GM18858 (cell line): ENCODE measurements at regions not wholly inside any gene's neighbourhood (a gene's known extent, or its start where the extent isn't known, plus 50 kb on each side); places are given as distances from the start of the nearest gene placed in this dataset.
"Not testable (repeated sequence)": the region's sequence is repeated elsewhere in the genome, so short reads cannot be mapped to it uniquely, and the experiment has no call there.

Experiments used
- ATAC-seq: cut with Tn5 transposase; IDR thresholded peaks from one replicate; pipeline ENCODE4 v1.9.1; 2021; ENCODE audit not compliant: unreplicated experiment

- ATAC-seq: no peak
Measured at GRCh38 chr12:124126950-124127655, 154.1 kb downstream of the ZNF664 start.

GRCh38 chr12:124129132-124129531 lies 156.1 kb downstream of the ZNF664 start:
- ATAC-seq: no peak

- peak; percentile 48 for ATAC-seq
Measured at GRCh38 chr12:124130691-124131591, 157.9 kb downstream of the ZNF664 start.

- no peak for ATAC-seq
Measured at GRCh38 chr12:124131659-124132058, 158.6 kb downstream of the ZNF664 start.

- no peak for ATAC-seq
Measured at GRCh38 chr12:124132530-124132929, 159.5 kb downstream of the ZNF664 start.

- ATAC-seq: no peak
Measured at GRCh38 chr12:124136796-124137195, 158.1 kb upstream of the RFLNA start.

- no peak for ATAC-seq
Measured at GRCh38 chr12:124140944-124141486, 153.9 kb upstream of the RFLNA start.

- ATAC-seq: not testable (repeated sequence)
Measured at GRCh38 chr12:124141611-124142010, 153.3 kb upstream of the RFLNA start.

GRCh38 chr12:124142395-124143035 lies 152.4 kb upstream of the RFLNA start:
- ATAC-seq: no peak

GRCh38 chr12:124143726-124144125 lies 151.2 kb upstream of the RFLNA start:
- ATAC-seq: no peak

- no peak for ATAC-seq
Measured at GRCh38 chr12:124144531-124145194, 150.2 kb upstream of the RFLNA start.

- ATAC-seq: no peak
Measured at GRCh38 chr12:124147027-124147426, 147.9 kb upstream of the RFLNA start.

GRCh38 chr12:124147575-124147974 lies 147.3 kb upstream of the RFLNA start:
- ATAC-seq: no peak

- ATAC-seq: no peak
Measured at GRCh38 chr12:124148481-124149273, 146.2 kb upstream of the RFLNA start.

- no peak for ATAC-seq
Measured at GRCh38 chr12:124149287-124149686, 145.6 kb upstream of the RFLNA start.

- no peak for ATAC-seq
Measured at GRCh38 chr12:124150168-124150567, 144.7 kb upstream of the RFLNA start.

GRCh38 chr12:124151583-124151982 lies 143.3 kb upstream of the RFLNA start:
- ATAC-seq: no peak

- ATAC-seq: no peak
Measured at GRCh38 chr12:124152731-124153130, 142.2 kb upstream of the RFLNA start.

- ATAC-seq: no peak
Measured at GRCh38 chr12:124153392-124153791, 141.5 kb upstream of the RFLNA start.

- no peak for ATAC-seq
Measured at GRCh38 chr12:124157406-124157805, 137.5 kb upstream of the RFLNA start.
